T-helper 17 cell (primary cell): ENCODE measurements at regions not wholly inside any gene's neighbourhood (a gene's known extent, or its start where the extent isn't known, plus 50 kb on each side); places are given as distances from the start of the nearest gene placed in this dataset.

ENCODE experiments used
- ATAC-seq: fragments of 150-1000 bp; cut with Tn5 transposase; 2 replicates; pipeline ENCODE4 v1.10.0; 2021; ENCODE audit warnings: mild to moderate bottlenecking, moderate library complexity
- DNase-seq, 3 donors: peaks; one replicate each; pipeline versions ENCODE4 v3.0.0 to v3.0.0-alpha.2; 2020 to 2021
- H3K9me3 ChIP-seq: one replicate; pipeline ENCODE4 v1.7.0; 2013; ENCODE audit warnings: low read length, mild to moderate bottlenecking; ENCODE audit not compliant: control insufficient read depth, poor library complexity, severe bottlenecking
- H3K27ac Mint-ChIP-seq: one replicate; pipeline ENCODE4 v1.8.0; 2022; ENCODE audit warnings: mild to moderate bottlenecking, moderate library complexity, mixed read lengths
- H3K27me3 Mint-ChIP-seq: one replicate; pipeline ENCODE4 v1.8.0; 2022; ENCODE audit warnings: mixed read lengths
- H3K36me3 Mint-ChIP-seq: one replicate; pipeline ENCODE4 v1.8.0; 2022; ENCODE audit warnings: low read depth, mixed read lengths
- H3K4me1 Mint-ChIP-seq: one replicate; pipeline ENCODE4 v1.8.0; 2022; ENCODE audit warnings: mild to moderate bottlenecking, mixed read lengths
- H3K4me3 Mint-ChIP-seq: one replicate; pipeline ENCODE4 v1.8.0; 2022; ENCODE audit warnings: mild to moderate bottlenecking, moderate library complexity, mixed read lengths

- Mint-ChIP-seq H3K27ac (no peak overlapping the region), H3K27me3 (no peaks in the 10 kb centered on the region), H3K4me3 (no peak overlapping the region), H3K4me1 (peaks cover 8% of the 10 kb centered on the region), H3K36me3 (no peaks in the 10 kb centered on the region)
- no peaks in the 10 kb centered on the region for H3K9me3 ChIP-seq
- ATAC-seq (no peak), DNase-seq (no peak)
These were observed 880.1 kb upstream of the NR2F2 start for GRCh38 chr15:95450413-95450812.

GRCh38 chr15:95451938-95452337 is 878.6 kb upstream of the NR2F2 start:
- no peaks in the 10 kb centered on the region for H3K27me3 Mint-ChIP-seq
- DNase-seq = no peak
- peaks cover 6% of the 10 kb centered on the region for H3K4me1 Mint-ChIP-seq
- H3K36me3 Mint-ChIP-seq = no peaks in the 10 kb centered on the region
- H3K9me3 ChIP-seq = no peaks in the 10 kb centered on the region
- H3K4me3 Mint-ChIP-seq = no peak overlapping the region
- H3K27ac Mint-ChIP-seq = no peak overlapping the region
- ATAC-seq = no peak

- peaks cover 2% of the 10 kb centered on the region for H3K4me1 Mint-ChIP-seq
- H3K9me3 ChIP-seq = no peaks in the 10 kb centered on the region
- no peaks in the 10 kb centered on the region for H3K27me3 Mint-ChIP-seq
- no peak overlapping the region for H3K4me3 Mint-ChIP-seq
- ATAC-seq (no peak), DNase-seq (no peak)
- no peaks in the 10 kb centered on the region for H3K36me3 Mint-ChIP-seq
- H3K27ac Mint-ChIP-seq = no peak overlapping the region
These were observed 875.9 kb upstream of the NR2F2 start for GRCh38 chr15:95454403-95455262.

DNA sequence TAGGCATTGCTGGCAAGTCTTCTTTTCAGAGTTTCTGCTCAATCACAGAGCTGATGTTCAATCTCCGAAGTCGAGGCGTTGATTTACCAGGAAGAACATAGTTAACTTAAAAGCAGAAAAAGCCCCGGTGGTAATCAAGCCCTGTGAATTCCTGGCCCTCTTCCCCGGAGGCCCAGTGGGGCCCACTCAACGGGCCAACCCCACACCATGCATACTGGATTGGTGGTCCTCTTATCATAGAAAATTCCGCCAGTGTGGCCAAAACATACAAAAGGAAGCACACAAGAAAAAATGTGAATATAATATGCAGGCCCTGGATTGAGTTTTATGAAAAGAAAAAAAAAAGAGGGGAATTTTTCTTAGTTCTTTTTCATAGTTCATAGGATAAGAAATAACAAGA is 873.0 kb upstream of the NR2F2 start:
- no peak overlapping the region for H3K27ac Mint-ChIP-seq
- H3K4me3 Mint-ChIP-seq = no peak overlapping the region
- no peaks in the 10 kb centered on the region for H3K36me3 Mint-ChIP-seq
- no peak for DNase-seq
- no peaks in the 10 kb centered on the region for H3K9me3 ChIP-seq
- H3K4me1 Mint-ChIP-seq = peaks cover 2% of the 10 kb centered on the region
- H3K27me3 Mint-ChIP-seq = no peaks in the 10 kb centered on the region
- ATAC-seq = no peak

GRCh38 chr15:95458721-95459120 is 871.8 kb upstream of the NR2F2 start:
- no peaks in the 10 kb centered on the region for H3K9me3 ChIP-seq
- Mint-ChIP-seq H3K27ac (no peak overlapping the region), H3K27me3 (no peaks in the 10 kb centered on the region), H3K4me3 (no peak overlapping the region), H3K36me3 (no peaks in the 10 kb centered on the region), H3K4me1 (peaks cover 2% of the 10 kb centered on the region)
- ATAC-seq (no peak), DNase-seq (no peak)

- Mint-ChIP-seq H3K4me3 (no peak overlapping the region), H3K27ac (no peak overlapping the region), H3K27me3 (no peaks in the 10 kb centered on the region), H3K4me1 (peaks cover 2% of the 10 kb centered on the region), H3K36me3 (no peaks in the 10 kb centered on the region)
- ATAC-seq (no peak), DNase-seq (no peak)
- no peaks in the 10 kb centered on the region for H3K9me3 ChIP-seq
These were observed 871.2 kb upstream of the NR2F2 start for GRCh38 chr15:95459273-95459672.

DNA sequence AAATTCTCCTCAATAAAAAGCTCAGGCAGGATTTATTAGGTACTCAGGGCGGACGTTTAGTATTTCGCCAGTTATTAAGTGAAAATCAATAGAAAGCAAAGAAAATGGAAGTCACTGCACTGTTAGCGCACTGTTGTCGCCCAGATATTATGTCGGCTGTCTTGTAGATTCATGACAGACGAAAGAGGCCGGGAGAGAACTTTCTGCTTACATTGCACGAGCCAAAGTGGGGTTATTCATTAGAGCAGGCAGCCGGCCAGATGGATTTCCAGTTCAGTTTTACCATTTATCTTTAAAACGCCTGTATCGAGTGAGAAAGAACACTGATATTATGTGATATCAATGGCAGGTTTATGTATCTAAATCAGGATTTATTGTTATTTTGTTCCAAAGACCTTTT is 866.0 kb upstream of the NR2F2 start:
- ATAC-seq = no peak
- H3K4me3 Mint-ChIP-seq = no peak overlapping the region
- no peaks in the 10 kb centered on the region for H3K27me3 Mint-ChIP-seq
- no peaks in the 10 kb centered on the region for H3K36me3 Mint-ChIP-seq
- H3K9me3 ChIP-seq = no peaks in the 10 kb centered on the region
- no peak for DNase-seq
- H3K27ac Mint-ChIP-seq = no peak overlapping the region
- no peaks in the 10 kb centered on the region for H3K4me1 Mint-ChIP-seq

DNA sequence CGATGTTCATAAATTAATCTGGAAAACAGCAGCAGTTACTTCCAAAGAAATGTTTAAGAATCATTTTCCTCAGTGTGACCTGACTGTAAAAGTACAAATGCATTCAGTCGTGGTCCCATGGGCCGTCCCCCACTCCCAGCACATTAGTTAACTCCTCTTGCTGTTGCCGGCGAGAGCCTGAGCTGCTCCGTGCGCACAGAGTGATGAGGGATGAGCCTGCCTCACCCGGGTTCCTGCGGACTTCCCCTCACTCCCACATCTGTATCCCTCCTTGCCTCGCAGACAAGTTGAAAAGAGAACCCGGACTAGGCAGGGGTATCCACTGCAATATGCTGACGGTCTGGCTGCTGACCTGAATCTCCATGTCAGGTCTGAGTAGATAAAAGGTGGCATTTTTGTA is 861.7 kb upstream of the NR2F2 start:
- ATAC-seq = no peak
- Mint-ChIP-seq H3K4me3 (no peak overlapping the region), H3K4me1 (no peaks in the 10 kb centered on the region), H3K27ac (no peak overlapping the region), H3K36me3 (no peaks in the 10 kb centered on the region), H3K27me3 (no peaks in the 10 kb centered on the region)
- H3K9me3 ChIP-seq = no peaks in the 10 kb centered on the region
- DNase-seq = no peak

- Mint-ChIP-seq H3K4me3 (no peak overlapping the region), H3K27me3 (no peaks in the 10 kb centered on the region), H3K27ac (no peak overlapping the region), H3K36me3 (no peaks in the 10 kb centered on the region), H3K4me1 (no peaks in the 10 kb centered on the region)
- no peak for DNase-seq
- H3K9me3 ChIP-seq = no peaks in the 10 kb centered on the region
- ATAC-seq = no peak
These were observed 861.0 kb upstream of the NR2F2 start for GRCh38 chr15:95469496-95470000.

- DNase-seq (no peak), ATAC-seq (no peak)
- no peaks in the 10 kb centered on the region for H3K9me3 ChIP-seq
- no peak overlapping the region for H3K27ac Mint-ChIP-seq
- no peak overlapping the region for H3K4me3 Mint-ChIP-seq
- H3K36me3 Mint-ChIP-seq = no peaks in the 10 kb centered on the region
- H3K27me3 Mint-ChIP-seq = no peaks in the 10 kb centered on the region
- H3K4me1 Mint-ChIP-seq = no peaks in the 10 kb centered on the region
These were observed 860.0 kb upstream of the NR2F2 start for GRCh38 chr15:95470529-95470928.

GRCh38 chr15:95470997-95471689 is 859.4 kb upstream of the NR2F2 start:
- Mint-ChIP-seq H3K27ac (no peak overlapping the region), H3K4me1 (no peaks in the 10 kb centered on the region), H3K4me3 (no peak overlapping the region), H3K36me3 (no peaks in the 10 kb centered on the region), H3K27me3 (no peaks in the 10 kb centered on the region)
- no peak for ATAC-seq
- no peaks in the 10 kb centered on the region for H3K9me3 ChIP-seq
- DNase-seq = no peak

GRCh38 chr15:95471690-95472086 is 858.8 kb upstream of the NR2F2 start:
- H3K27ac Mint-ChIP-seq = no peak overlapping the region
- DNase-seq (no peak), ATAC-seq (no peak)
- H3K9me3 ChIP-seq = no peaks in the 10 kb centered on the region
- H3K36me3 Mint-ChIP-seq = no peaks in the 10 kb centered on the region
- H3K4me1 Mint-ChIP-seq = no peaks in the 10 kb centered on the region
- no peak overlapping the region for H3K4me3 Mint-ChIP-seq
- H3K27me3 Mint-ChIP-seq = no peaks in the 10 kb centered on the region

GRCh38 chr15:95475067-95475466 is 855.4 kb upstream of the NR2F2 start:
- H3K4me3 Mint-ChIP-seq = no peak overlapping the region
- DNase-seq (no peak), ATAC-seq (no peak)
- H3K27ac Mint-ChIP-seq = no peak overlapping the region
- no peaks in the 10 kb centered on the region for H3K27me3 Mint-ChIP-seq
- H3K4me1 Mint-ChIP-seq = no peaks in the 10 kb centered on the region
- H3K9me3 ChIP-seq = no peaks in the 10 kb centered on the region
- H3K36me3 Mint-ChIP-seq = no peaks in the 10 kb centered on the region

GRCh38 chr15:95479308-95479707 is 851.2 kb upstream of the NR2F2 start:
- no peaks in the 10 kb centered on the region for H3K27me3 Mint-ChIP-seq
- no peak overlapping the region for H3K27ac Mint-ChIP-seq
- no peaks in the 10 kb centered on the region for H3K9me3 ChIP-seq
- no peaks in the 10 kb centered on the region for H3K36me3 Mint-ChIP-seq
- H3K4me1 Mint-ChIP-seq = no peaks in the 10 kb centered on the region
- no peak overlapping the region for H3K4me3 Mint-ChIP-seq
- no peak for DNase-seq
- ATAC-seq = no peak
